ENCODE measurements at regions not wholly inside any gene's neighbourhood (a gene's known extent, or its start where the extent isn't known, plus 50 kb on each side); places are given as distances from the start of the nearest gene placed in this dataset.

DNA sequence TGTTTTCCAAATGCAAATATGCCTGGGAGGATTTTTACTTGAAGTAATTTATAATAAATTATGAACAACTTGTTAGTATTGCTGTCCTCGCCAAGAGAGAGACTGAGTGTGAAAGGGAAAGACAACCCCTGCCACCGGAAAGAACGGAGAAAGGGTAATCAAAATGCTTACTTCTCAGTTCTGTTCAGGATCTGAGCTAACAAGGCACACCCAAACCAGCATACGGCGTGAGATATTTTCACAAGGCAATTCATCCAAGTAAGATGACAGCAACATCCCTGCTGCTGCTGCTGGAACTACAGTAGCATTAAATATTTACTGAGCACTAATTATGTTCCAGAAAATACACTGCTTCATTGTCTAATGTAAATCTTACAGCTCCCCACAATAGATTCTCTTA, 96.1 kb downstream of the KBTBD8 start:
- TF ChIP-seq FOXP2 (optimal IDR thresholded peaks at IDR 0.05; ENCODE audit: borderline replicate concordance, extremely low read depth, extremely low read length, insufficient read depth) (no peak), POLR2AphosphoS5 (IDR thresholded peaks at IDR 0.05; ENCODE audit: low read depth, low read length) (no peak), TAF1 (IDR thresholded peaks at IDR 0.05; ENCODE audit: borderline replicate concordance, insufficient read depth, low read length) (no peak), SIN3A (IDR thresholded peaks at IDR 0.05; ENCODE audit: borderline replicate concordance, insufficient read depth, low read length) (no peak)
- TF ChIP-seq, protein P1, sequence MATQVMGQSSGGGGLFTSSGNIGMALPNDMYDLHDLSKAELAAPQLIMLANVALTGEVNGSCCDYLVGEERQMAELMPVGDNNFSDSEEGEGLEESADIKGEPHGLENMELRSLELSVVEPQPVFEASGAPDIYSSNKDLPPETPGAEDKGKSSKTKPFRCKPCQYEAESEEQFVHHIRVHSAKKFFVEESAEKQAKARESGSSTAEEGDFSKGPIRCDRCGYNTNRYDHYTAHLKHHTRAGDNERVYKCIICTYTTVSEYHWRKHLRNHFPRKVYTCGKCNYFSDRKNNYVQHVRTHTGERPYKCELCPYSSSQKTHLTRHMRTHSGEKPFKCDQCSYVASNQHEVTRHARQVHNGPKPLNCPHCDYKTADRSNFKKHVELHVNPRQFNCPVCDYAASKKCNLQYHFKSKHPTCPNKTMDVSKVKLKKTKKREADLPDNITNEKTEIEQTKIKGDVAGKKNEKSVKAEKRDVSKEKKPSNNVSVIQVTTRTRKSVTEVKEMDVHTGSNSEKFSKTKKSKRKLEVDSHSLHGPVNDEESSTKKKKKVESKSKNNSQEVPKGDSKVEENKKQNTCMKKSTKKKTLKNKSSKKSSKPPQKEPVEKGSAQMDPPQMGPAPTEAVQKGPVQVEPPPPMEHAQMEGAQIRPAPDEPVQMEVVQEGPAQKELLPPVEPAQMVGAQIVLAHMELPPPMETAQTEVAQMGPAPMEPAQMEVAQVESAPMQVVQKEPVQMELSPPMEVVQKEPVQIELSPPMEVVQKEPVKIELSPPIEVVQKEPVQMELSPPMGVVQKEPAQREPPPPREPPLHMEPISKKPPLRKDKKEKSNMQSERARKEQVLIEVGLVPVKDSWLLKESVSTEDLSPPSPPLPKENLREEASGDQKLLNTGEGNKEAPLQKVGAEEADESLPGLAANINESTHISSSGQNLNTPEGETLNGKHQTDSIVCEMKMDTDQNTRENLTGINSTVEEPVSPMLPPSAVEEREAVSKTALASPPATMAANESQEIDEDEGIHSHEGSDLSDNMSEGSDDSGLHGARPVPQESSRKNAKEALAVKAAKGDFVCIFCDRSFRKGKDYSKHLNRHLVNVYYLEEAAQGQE (IDR thresholded peaks at IDR 0.05; ENCODE audit: insufficient read depth in 1 of 2, low read depth in 2 of 2, low read length in 2 of 2): no peak

DNA sequence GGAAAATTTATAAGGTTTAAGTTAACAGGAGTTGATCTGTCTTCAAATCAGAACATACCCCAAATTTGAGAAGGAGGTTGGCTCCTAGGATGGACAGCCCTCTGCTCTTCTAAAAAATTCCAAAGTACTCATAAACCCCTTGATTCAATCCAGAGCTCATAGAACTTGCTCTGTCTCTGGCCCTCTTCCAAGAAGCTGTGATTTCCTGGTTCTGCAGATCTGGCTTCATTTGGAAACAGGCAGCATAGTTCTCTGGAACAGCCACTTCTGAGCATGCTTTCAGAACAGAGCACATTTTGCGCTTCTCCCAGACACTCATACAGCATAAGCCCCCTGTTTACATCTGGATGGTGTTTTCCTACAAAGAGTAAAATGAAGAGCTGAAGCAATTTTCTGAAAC, 96.7 kb downstream of the KBTBD8 start:
- TF ChIP-seq TAF1 (IDR thresholded peaks at IDR 0.05; ENCODE audit: borderline replicate concordance, insufficient read depth, low read length): no peak
- no peak for TF ChIP-seq FOXP2 (optimal IDR thresholded peaks at IDR 0.05; ENCODE audit: borderline replicate concordance, extremely low read depth, extremely low read length, insufficient read depth)
- no peak for TF ChIP-seq POLR2AphosphoS5 (IDR thresholded peaks at IDR 0.05; ENCODE audit: low read depth, low read length)
- TF ChIP-seq, protein P1 (IDR thresholded peaks at IDR 0.05; ENCODE audit: insufficient read depth in 1 of 2, low read depth in 2 of 2, low read length in 2 of 2): no peak
- no peak for TF ChIP-seq SIN3A (IDR thresholded peaks at IDR 0.05; ENCODE audit: borderline replicate concordance, insufficient read depth, low read length)

DNA sequence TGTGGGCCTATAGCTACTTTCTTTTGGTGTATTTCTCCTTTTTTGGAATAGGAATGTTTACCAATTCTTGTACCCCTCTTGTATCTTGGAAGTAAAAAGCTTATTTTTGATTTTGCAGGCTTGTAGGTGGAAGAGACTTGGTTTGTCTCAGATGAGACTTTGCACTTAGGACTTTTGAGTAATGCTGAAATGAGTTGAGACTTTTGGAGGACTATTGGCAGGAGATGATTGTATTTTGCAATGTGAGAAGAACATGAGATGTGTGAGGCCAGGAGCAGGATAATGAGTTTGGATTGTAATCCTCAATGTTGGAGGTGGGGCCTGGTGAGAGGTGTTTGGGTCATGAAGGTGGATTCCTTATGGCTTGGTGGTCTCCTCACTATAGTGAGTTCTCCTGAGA, 106.3 kb downstream of the KBTBD8 start:
- no peak for TF ChIP-seq SIN3A (IDR thresholded peaks at IDR 0.05; ENCODE audit: borderline replicate concordance, insufficient read depth, low read length)
- TF ChIP-seq TAF1 (IDR thresholded peaks at IDR 0.05; ENCODE audit: borderline replicate concordance, insufficient read depth, low read length): no peak
- TF ChIP-seq POLR2AphosphoS5 (IDR thresholded peaks at IDR 0.05; ENCODE audit: low read depth, low read length): no peak
- TF ChIP-seq, protein P1 (IDR thresholded peaks at IDR 0.05; ENCODE audit: insufficient read depth in 1 of 2, low read depth in 2 of 2, low read length in 2 of 2): no peak
- TF ChIP-seq FOXP2 (optimal IDR thresholded peaks at IDR 0.05; ENCODE audit: borderline replicate concordance, extremely low read depth, extremely low read length, insufficient read depth): no peak

DNA sequence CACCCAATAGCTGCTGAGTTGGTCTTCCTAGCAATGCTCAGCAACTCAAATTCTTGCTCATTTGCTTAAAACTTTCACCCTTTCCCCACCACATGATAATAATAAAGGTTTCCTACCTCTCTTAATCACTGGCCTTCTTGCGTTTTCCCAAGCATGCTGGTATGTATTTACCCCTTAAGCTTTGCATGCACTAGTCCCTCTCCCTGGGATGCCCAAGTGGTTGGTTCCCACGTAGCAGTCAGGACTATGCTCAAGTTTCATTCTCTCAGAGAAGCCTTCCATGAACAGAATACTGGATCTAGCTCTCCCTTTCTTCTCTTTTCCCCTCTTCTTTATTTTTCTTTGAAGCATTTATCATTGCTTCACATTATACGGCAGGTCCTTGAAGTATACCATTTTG, 108.8 kb downstream of the KBTBD8 start:
- no peak for TF ChIP-seq TAF1 (IDR thresholded peaks at IDR 0.05; ENCODE audit: borderline replicate concordance, insufficient read depth, low read length)
- TF ChIP-seq POLR2AphosphoS5 (IDR thresholded peaks at IDR 0.05; ENCODE audit: low read depth, low read length): no peak
- no peak for TF ChIP-seq SIN3A (IDR thresholded peaks at IDR 0.05; ENCODE audit: borderline replicate concordance, insufficient read depth, low read length)
- TF ChIP-seq FOXP2 (optimal IDR thresholded peaks at IDR 0.05; ENCODE audit: borderline replicate concordance, extremely low read depth, extremely low read length, insufficient read depth): no peak
- TF ChIP-seq, protein P1 (IDR thresholded peaks at IDR 0.05; ENCODE audit: insufficient read depth in 1 of 2, low read depth in 2 of 2, low read length in 2 of 2): no peak
